K562 (cell line): ENCODE measurements at regions not wholly inside any gene's neighbourhood (a gene's known extent, or its start where the extent isn't known, plus 50 kb on each side); places are given as distances from the start of the nearest gene placed in this dataset.

Experiments
- ARID1B ChIP-seq: fragments of 450-650 bp; IDR thresholded peaks from 2 replicates; pipeline ENCODE4 v1.6.1; 2016; ENCODE audit warnings: antibody characterized with exemption, mild to moderate bottlenecking, inconsistent platforms
- COPS2 ChIP-seq: fragments of 450-650 bp; conservative IDR thresholded peaks from 2 replicates; pipeline ENCODE4 v1.6.1; 2016; ENCODE audit warnings: mild to moderate bottlenecking, moderate library complexity
- GTF2A2 ChIP-seq: IDR thresholded peaks from 2 replicates; pipeline ENCODE4 v1.6.1; 2016; ENCODE audit warnings: mild to moderate bottlenecking, missing genetic modification characterization, missing compliant biosample characterization
- MXI1 ChIP-seq: IDR thresholded peaks from 2 replicates; pipeline ENCODE4 v1.6.1; 2011; ENCODE audit warnings: low read depth, mild to moderate bottlenecking, improper control_type of control experiment, low read length
- YY1 ChIP-seq, 3 experiments: IDR thresholded peaks; 2 replicates each; pipeline ENCODE4 v1.6.1; 2011; ENCODE audit warnings: low read length in 2 of 3, mild to moderate bottlenecking in 2 of 3, moderate library complexity in 2 of 3, borderline replicate concordance in 1 of 3, control low read depth in 1 of 3, low read depth in 1 of 3; ENCODE audit not compliant: insufficient read depth in 3 of 3, insufficient replicate concordance in 2 of 3, control insufficient read depth in 1 of 3, insufficient read length in 1 of 3; ENCODE audit errors: extremely low read depth in 1 of 3
- ZBTB1 ChIP-seq: sonication (generic); formaldehyde crosslinking; IDR thresholded peaks from 2 replicates; pipeline ENCODE4 v1.8.1; 2023; ENCODE audit warnings: missing genetic modification reagents, low read depth, mild to moderate bottlenecking, borderline replicate concordance
- ZNF184 ChIP-seq: sonication (generic); formaldehyde crosslinking; IDR thresholded peaks from 2 replicates; pipeline ENCODE4 v1.5.0; 2020; ENCODE audit warnings: missing genetic modification reagents
- TF ChIP-seq, protein P1 (sequence below): fragments of 200-800 bp; sonication (Bioruptor generic); IDR thresholded peaks from 2 replicates; pipeline ENCODE4 v1.6.1; 2016; ENCODE audit warnings: missing genetic modification characterization, missing compliant biosample characterization
- TF ChIP-seq, protein P2 (sequence below): sonication (generic); formaldehyde crosslinking; IDR thresholded peaks from 2 replicates; pipeline ENCODE4 v1.8.0; 2022; ENCODE audit warnings: mild to moderate bottlenecking, low read depth, missing genetic modification reagents
- TF ChIP-seq, protein P3 (sequence below): sonication (generic); formaldehyde crosslinking; IDR thresholded peaks from 2 replicates; pipeline ENCODE4 v1.8.1; 2023; ENCODE audit warnings: mild to moderate bottlenecking, missing genetic modification reagents

DNA sequence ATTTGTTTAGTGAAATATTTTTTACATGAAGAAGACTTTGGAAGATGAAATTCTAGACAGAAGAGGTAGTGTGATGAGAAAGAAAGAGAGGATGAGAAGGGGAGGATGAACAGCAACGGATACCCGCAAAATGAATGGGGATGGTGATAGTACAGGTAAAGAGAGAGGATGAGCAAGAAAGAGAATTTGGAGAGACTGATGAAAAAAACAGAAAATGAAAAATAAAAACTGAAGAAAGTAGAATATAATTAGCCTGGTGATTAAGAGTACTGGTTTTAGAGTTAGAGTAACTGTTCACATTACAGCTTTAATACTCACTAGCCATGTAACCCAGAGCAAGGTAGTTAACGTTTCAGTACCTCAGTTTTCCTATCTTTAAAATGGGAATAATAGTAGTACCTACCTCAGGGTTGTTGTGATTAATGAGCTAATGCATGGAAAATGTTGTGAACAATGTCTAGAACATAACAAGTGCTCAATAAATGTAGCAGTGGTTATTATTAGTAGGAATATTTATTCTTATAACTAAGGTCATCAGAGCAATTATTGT, 54.9 kb upstream of the ANTXR2 start:
- TF ChIP-seq GTF2A2 (tag) = no peak
- no peak for TF ChIP-seq COPS2
- TF ChIP-seq, protein P1, sequence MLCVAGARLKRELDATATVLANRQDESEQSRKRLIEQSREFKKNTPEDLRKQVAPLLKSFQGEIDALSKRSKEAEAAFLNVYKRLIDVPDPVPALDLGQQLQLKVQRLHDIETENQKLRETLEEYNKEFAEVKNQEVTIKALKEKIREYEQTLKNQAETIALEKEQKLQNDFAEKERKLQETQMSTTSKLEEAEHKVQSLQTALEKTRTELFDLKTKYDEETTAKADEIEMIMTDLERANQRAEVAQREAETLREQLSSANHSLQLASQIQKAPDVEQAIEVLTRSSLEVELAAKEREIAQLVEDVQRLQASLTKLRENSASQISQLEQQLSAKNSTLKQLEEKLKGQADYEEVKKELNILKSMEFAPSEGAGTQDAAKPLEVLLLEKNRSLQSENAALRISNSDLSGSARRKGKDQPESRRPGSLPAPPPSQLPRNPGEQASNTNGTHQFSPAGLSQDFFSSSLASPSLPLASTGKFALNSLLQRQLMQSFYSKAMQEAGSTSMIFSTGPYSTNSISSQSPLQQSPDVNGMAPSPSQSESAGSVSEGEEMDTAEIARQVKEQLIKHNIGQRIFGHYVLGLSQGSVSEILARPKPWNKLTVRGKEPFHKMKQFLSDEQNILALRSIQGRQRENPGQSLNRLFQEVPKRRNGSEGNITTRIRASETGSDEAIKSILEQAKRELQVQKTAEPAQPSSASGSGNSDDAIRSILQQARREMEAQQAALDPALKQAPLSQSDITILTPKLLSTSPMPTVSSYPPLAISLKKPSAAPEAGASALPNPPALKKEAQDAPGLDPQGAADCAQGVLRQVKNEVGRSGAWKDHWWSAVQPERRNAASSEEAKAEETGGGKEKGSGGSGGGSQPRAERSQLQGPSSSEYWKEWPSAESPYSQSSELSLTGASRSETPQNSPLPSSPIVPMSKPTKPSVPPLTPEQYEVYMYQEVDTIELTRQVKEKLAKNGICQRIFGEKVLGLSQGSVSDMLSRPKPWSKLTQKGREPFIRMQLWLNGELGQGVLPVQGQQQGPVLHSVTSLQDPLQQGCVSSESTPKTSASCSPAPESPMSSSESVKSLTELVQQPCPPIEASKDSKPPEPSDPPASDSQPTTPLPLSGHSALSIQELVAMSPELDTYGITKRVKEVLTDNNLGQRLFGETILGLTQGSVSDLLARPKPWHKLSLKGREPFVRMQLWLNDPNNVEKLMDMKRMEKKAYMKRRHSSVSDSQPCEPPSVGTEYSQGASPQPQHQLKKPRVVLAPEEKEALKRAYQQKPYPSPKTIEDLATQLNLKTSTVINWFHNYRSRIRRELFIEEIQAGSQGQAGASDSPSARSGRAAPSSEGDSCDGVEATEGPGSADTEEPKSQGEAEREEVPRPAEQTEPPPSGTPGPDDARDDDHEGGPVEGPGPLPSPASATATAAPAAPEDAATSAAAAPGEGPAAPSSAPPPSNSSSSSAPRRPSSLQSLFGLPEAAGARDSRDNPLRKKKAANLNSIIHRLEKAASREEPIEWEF (CRISPR knock-in tag) = no peak
- TF ChIP-seq, protein P2, sequence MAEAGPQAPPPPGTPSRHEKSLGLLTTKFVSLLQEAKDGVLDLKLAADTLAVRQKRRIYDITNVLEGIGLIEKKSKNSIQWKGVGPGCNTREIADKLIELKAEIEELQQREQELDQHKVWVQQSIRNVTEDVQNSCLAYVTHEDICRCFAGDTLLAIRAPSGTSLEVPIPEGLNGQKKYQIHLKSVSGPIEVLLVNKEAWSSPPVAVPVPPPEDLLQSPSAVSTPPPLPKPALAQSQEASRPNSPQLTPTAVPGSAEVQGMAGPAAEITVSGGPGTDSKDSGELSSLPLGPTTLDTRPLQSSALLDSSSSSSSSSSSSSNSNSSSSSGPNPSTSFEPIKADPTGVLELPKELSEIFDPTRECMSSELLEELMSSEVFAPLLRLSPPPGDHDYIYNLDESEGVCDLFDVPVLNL (CRISPR knock-in tag) = no peak
- TF ChIP-seq YY1 (IDR thresholded peaks at IDR 0.05; ENCODE audit: borderline replicate concordance in 1 of 3, control insufficient read depth in 1 of 3, extremely low read depth in 1 of 3, insufficient read depth in 3 of 3, insufficient read length in 1 of 3, insufficient replicate concordance in 2 of 3, low read depth in 1 of 3, low read length in 2 of 3) = no peak
- TF ChIP-seq ZNF184 (CRISPR knock-in tag) = no peak
- TF ChIP-seq, protein P3, sequence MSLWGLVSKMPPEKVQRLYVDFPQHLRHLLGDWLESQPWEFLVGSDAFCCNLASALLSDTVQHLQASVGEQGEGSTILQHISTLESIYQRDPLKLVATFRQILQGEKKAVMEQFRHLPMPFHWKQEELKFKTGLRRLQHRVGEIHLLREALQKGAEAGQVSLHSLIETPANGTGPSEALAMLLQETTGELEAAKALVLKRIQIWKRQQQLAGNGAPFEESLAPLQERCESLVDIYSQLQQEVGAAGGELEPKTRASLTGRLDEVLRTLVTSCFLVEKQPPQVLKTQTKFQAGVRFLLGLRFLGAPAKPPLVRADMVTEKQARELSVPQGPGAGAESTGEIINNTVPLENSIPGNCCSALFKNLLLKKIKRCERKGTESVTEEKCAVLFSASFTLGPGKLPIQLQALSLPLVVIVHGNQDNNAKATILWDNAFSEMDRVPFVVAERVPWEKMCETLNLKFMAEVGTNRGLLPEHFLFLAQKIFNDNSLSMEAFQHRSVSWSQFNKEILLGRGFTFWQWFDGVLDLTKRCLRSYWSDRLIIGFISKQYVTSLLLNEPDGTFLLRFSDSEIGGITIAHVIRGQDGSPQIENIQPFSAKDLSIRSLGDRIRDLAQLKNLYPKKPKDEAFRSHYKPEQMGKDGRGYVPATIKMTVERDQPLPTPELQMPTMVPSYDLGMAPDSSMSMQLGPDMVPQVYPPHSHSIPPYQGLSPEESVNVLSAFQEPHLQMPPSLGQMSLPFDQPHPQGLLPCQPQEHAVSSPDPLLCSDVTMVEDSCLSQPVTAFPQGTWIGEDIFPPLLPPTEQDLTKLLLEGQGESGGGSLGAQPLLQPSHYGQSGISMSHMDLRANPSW (CRISPR knock-in tag) = no peak
- TF ChIP-seq ARID1B = no peak
- no peak for TF ChIP-seq MXI1
- TF ChIP-seq ZBTB1 (CRISPR knock-in tag) = no peak
